ENCODE measurements at regions not wholly inside any gene's neighbourhood (a gene's known extent, or its start where the extent isn't known, plus 50 kb on each side); places are given as distances from the start of the nearest gene placed in this dataset.

- TF ChIP-seq CTCF (conservative IDR thresholded peaks at IDR 0.05; ENCODE audit: low read length) = no peak
- TF ChIP-seq EZH2phosphoT487 (IDR thresholded peaks at IDR 0.05; ENCODE audit: borderline replicate concordance, low read depth, low read length) = no peak
These were observed 694.0 kb upstream of the USP15 start for GRCh38 chr12:61566183-61566582.

Measured in OCI-LY7 (cell line).